ENCODE measurements at regions not wholly inside any gene's neighbourhood (a gene's known extent, or its start where the extent isn't known, plus 50 kb on each side); places are given as distances from the start of the nearest gene placed in this dataset.

- Histone ChIP-seq H3K4me2 (ENCODE audit: low read length) (no peak overlapping the region), H2AFZ (ENCODE audit: low read length) (no peak overlapping the region)
These were observed 1568.8 kb downstream of the PLA2G4A start for GRCh38 chr1:188397521-188397920.

GRCh38 chr1:188402986-188403385 lies 1574.2 kb downstream of the PLA2G4A start:
- H3K4me3 ChIP-seq (ENCODE audit: low read depth, low read length, poor library complexity, severe bottlenecking), result no peak overlapping the region
- no peaks in the 10 kb centered on the region for H3K27me3 ChIP-seq (ENCODE audit: insufficient read depth, low read length)
- no peaks in the 10 kb centered on the region for H3K9me2 ChIP-seq (ENCODE audit: low read depth, low read length)
- H3K4me2 ChIP-seq (ENCODE audit: low read length), result no peak overlapping the region
- H3K9me3 ChIP-seq (ENCODE audit: low read length), result no peaks in the 10 kb centered on the region
- H3K9ac ChIP-seq (ENCODE audit: low read length), result no peak overlapping the region
- no peaks in the 10 kb centered on the region for H4K20me1 ChIP-seq (ENCODE audit: insufficient read depth, low read length)
- no peaks in the 10 kb centered on the region for H3K4me1 ChIP-seq (ENCODE audit: insufficient read depth, low read length, severe bottlenecking)
- TF ChIP-seq CTCF (IDR thresholded peaks at IDR 0.05; ENCODE audit: low read length) (no peak), EZH2 (IDR thresholded peaks at IDR 0.05; ENCODE audit: borderline replicate concordance, low read length) (no peak)
- no peaks in the 10 kb centered on the region for H3F3A ChIP-seq (ENCODE audit: insufficient read depth, low read length)
- no peaks in the 10 kb centered on the region for H3K79me2 ChIP-seq (ENCODE audit: insufficient read depth, low read length)
- H3K36me3 ChIP-seq (ENCODE audit: insufficient read depth, low read length), result no peaks in the 10 kb centered on the region
- H2AFZ ChIP-seq (ENCODE audit: low read length), result no peak overlapping the region
- H3K27ac ChIP-seq (ENCODE audit: low read depth, low read length, poor library complexity, severe bottlenecking), result no peak overlapping the region

More at GRCh38 chr1:188397521-188397920, 1568.8 kb downstream of the PLA2G4A start:
- Histone ChIP-seq H3F3A (ENCODE audit: insufficient read depth, low read length) (no peaks in the 10 kb centered on the region), H3K27me3 (ENCODE audit: insufficient read depth, low read length) (no peaks in the 10 kb centered on the region), H3K79me2 (ENCODE audit: insufficient read depth, low read length) (no peaks in the 10 kb centered on the region), H3K4me1 (ENCODE audit: insufficient read depth, low read length, severe bottlenecking) (no peaks in the 10 kb centered on the region), H3K9ac (ENCODE audit: low read length) (no peak overlapping the region), H3K9me3 (ENCODE audit: low read length) (no peaks in the 10 kb centered on the region), H4K20me1 (ENCODE audit: insufficient read depth, low read length) (no peaks in the 10 kb centered on the region), H3K36me3 (ENCODE audit: insufficient read depth, low read length) (no peaks in the 10 kb centered on the region), H3K4me3 (ENCODE audit: low read depth, low read length, poor library complexity, severe bottlenecking) (no peak overlapping the region), H3K9me2 (ENCODE audit: low read depth, low read length) (no peaks in the 10 kb centered on the region), H3K27ac (ENCODE audit: low read depth, low read length, poor library complexity, severe bottlenecking) (no peak overlapping the region)
- TF ChIP-seq CTCF (IDR thresholded peaks at IDR 0.05; ENCODE audit: low read length) (no peak), EZH2 (IDR thresholded peaks at IDR 0.05; ENCODE audit: borderline replicate concordance, low read length) (no peak)

GRCh38 chr1:188406636-188407035 lies 1577.9 kb downstream of the PLA2G4A start:
- no peaks in the 10 kb centered on the region for H3K9me3 ChIP-seq (ENCODE audit: low read length)
- no peaks in the 10 kb centered on the region for H3F3A ChIP-seq (ENCODE audit: insufficient read depth, low read length)
- H3K4me2 ChIP-seq (ENCODE audit: low read length), result no peak overlapping the region
- H3K36me3 ChIP-seq (ENCODE audit: insufficient read depth, low read length), result no peaks in the 10 kb centered on the region
- no peak overlapping the region for H2AFZ ChIP-seq (ENCODE audit: low read length)
- H3K79me2 ChIP-seq (ENCODE audit: insufficient read depth, low read length), result no peaks in the 10 kb centered on the region
- TF ChIP-seq EZH2 (IDR thresholded peaks at IDR 0.05; ENCODE audit: borderline replicate concordance, low read length), result no peak
- no peak for TF ChIP-seq CTCF (IDR thresholded peaks at IDR 0.05; ENCODE audit: low read length)
- no peak overlapping the region for H3K27ac ChIP-seq (ENCODE audit: low read depth, low read length, poor library complexity, severe bottlenecking)
- H3K4me1 ChIP-seq (ENCODE audit: insufficient read depth, low read length, severe bottlenecking), result peaks cover 16% of the 10 kb centered on the region
- no peaks in the 10 kb centered on the region for H3K27me3 ChIP-seq (ENCODE audit: insufficient read depth, low read length)
- no peak overlapping the region for H3K4me3 ChIP-seq (ENCODE audit: low read depth, low read length, poor library complexity, severe bottlenecking)
- H3K9me2 ChIP-seq (ENCODE audit: low read depth, low read length), result no peaks in the 10 kb centered on the region
- no peaks in the 10 kb centered on the region for H4K20me1 ChIP-seq (ENCODE audit: insufficient read depth, low read length)
- H3K9ac ChIP-seq (ENCODE audit: low read length), result no peak overlapping the region
